ENCODE measurements at regions not wholly inside any gene's neighbourhood (a gene's known extent, or its start where the extent isn't known, plus 50 kb on each side); places are given as distances from the start of the nearest gene placed in this dataset.

DNA sequence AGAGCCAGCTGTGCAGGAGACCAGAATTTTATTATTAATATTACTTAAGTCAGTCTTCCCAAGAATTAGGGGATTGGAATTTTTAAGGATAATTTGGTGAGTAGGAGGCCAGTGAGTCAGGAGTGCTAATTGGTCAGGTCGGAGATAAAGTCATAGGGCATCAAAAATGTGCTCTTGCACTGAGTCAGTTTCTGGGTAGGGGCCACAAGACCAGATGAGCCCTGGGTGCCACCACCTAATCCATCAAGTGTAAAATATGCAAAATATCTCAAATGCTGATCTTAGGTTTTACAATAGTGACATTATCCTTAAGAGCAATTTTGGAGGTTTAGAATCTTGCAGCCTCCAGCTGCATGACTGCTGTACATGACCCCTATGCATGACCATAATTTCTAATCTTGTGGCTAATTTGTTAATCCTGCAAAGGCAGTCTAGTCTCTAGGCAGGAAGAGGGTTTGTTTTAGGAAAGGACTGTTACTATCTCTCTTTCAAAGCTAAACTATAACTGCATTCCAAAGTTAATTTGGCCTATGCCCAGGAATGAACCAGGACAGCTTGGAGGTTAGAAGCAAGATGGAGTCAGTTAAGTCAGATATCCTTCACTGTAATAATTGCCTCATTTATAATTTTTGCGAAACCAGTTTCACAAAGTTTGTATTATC, 215.9 kb downstream of the RNF152 start:
- Histone ChIP-seq H4K20me1 (ENCODE audit: insufficient read depth) (no peaks in the 10 kb centered on the region), H3K9me2 (no peaks in the 10 kb centered on the region), H3K9me3 (no peaks in the 10 kb centered on the region; the same call in 1 of the 2 replicates), H3K9ac (no peak overlapping the region), H3K4me2 (no peak overlapping the region), H3K27ac (ENCODE audit: low read depth in 2 of 2, low read length in 1 of 2) (no peak overlapping the region), H3K36me3 (replicated peaks in 1 of 2; ENCODE audit: control insufficient read depth in 1 of 2, insufficient read depth in 2 of 2, low read length in 1 of 2) (no peaks in the 10 kb centered on the region), H2AFZ (ENCODE audit: low read depth) (no peak overlapping the region), H3K27me3 (ENCODE audit: insufficient read depth) (no peaks in the 10 kb centered on the region), H3K79me2 (ENCODE audit: insufficient read depth) (no peaks in the 10 kb centered on the region), H3F3A (replicated peaks; ENCODE audit: insufficient read depth) (peaks cover 4% of the 10 kb centered on the region), H3K4me3 (ENCODE audit: low read depth in 2 of 2, low read length in 1 of 2) (no peak overlapping the region), H3K4me1 (ENCODE audit: control insufficient read depth in 1 of 2, insufficient read depth in 2 of 2, low read depth in 1 of 2, low read length in 1 of 2) (no peaks in the 10 kb centered on the region; a peak in 1 of 4 replicates)
- POLR2A ChIA-PET: no interaction called here
- TF ChIP-seq FOXJ3 (CRISPR knock-in tag; IDR thresholded peaks at IDR 0.05) (no peak), NFIC (IDR thresholded peaks at IDR 0.05; ENCODE audit: borderline replicate concordance) (no peak), SIN3A (IDR thresholded peaks at IDR 0.05; ENCODE audit: borderline replicate concordance, low read depth, low read length) (no peak), RAD21 (IDR thresholded peaks at IDR 0.05; ENCODE audit: low read length) (no peak)
- TF ChIP-seq, protein P1, sequence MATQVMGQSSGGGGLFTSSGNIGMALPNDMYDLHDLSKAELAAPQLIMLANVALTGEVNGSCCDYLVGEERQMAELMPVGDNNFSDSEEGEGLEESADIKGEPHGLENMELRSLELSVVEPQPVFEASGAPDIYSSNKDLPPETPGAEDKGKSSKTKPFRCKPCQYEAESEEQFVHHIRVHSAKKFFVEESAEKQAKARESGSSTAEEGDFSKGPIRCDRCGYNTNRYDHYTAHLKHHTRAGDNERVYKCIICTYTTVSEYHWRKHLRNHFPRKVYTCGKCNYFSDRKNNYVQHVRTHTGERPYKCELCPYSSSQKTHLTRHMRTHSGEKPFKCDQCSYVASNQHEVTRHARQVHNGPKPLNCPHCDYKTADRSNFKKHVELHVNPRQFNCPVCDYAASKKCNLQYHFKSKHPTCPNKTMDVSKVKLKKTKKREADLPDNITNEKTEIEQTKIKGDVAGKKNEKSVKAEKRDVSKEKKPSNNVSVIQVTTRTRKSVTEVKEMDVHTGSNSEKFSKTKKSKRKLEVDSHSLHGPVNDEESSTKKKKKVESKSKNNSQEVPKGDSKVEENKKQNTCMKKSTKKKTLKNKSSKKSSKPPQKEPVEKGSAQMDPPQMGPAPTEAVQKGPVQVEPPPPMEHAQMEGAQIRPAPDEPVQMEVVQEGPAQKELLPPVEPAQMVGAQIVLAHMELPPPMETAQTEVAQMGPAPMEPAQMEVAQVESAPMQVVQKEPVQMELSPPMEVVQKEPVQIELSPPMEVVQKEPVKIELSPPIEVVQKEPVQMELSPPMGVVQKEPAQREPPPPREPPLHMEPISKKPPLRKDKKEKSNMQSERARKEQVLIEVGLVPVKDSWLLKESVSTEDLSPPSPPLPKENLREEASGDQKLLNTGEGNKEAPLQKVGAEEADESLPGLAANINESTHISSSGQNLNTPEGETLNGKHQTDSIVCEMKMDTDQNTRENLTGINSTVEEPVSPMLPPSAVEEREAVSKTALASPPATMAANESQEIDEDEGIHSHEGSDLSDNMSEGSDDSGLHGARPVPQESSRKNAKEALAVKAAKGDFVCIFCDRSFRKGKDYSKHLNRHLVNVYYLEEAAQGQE (IDR thresholded peaks at IDR 0.05; ENCODE audit: low read depth, low read length): no peak
- TF ChIP-seq, protein P2, sequence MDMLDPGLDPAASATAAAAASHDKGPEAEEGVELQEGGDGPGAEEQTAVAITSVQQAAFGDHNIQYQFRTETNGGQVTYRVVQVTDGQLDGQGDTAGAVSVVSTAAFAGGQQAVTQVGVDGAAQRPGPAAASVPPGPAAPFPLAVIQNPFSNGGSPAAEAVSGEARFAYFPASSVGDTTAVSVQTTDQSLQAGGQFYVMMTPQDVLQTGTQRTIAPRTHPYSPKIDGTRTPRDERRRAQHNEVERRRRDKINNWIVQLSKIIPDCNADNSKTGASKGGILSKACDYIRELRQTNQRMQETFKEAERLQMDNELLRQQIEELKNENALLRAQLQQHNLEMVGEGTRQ (IDR thresholded peaks at IDR 0.05; ENCODE audit: borderline replicate concordance, low read depth, low read length): no peak
- no peak for DNase-seq
- CTCF ChIA-PET: no interaction called here
- 42% methylated on average over 2 of the region's 2 CpGs for whole genome bisulfite sequencing (ENCODE audit: low lambda C conversion rate)

DNA sequence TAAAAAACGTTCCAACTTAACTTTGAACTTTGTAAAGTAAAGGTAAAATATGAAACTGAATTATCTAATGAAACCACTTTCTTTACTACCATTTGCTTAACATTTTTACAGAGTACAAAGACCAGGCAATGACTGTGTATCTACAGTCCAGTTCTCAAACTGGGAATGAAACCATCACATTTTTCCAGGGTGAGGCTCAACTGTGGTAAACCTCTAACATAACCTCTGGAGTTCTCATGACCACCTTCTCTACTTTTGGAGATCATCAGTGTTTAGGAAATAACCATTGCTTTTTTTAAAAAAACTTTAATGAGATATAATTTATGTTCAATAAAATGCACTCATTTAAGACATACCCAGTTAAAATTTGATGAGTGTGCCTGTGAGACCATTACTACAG, 223.5 kb downstream of the RNF152 start:
- Histone ChIP-seq H3K9ac (no peak overlapping the region), H4K20me1 (ENCODE audit: insufficient read depth) (no peaks in the 10 kb centered on the region), H3K27me3 (ENCODE audit: insufficient read depth) (no peaks in the 10 kb centered on the region), H2AFZ (ENCODE audit: low read depth) (no peak overlapping the region), H3K9me3 (no peaks in the 10 kb centered on the region), H3K27ac (ENCODE audit: low read depth in 2 of 2, low read length in 1 of 2) (no peak overlapping the region), H3K4me2 (no peak overlapping the region), H3K79me2 (ENCODE audit: insufficient read depth) (no peaks in the 10 kb centered on the region), H3K4me3 (ENCODE audit: low read depth in 2 of 2, low read length in 1 of 2) (no peak overlapping the region), H3F3A (replicated peaks; ENCODE audit: insufficient read depth) (no peaks in the 10 kb centered on the region), H3K9me2 (no peaks in the 10 kb centered on the region), H3K4me1 (ENCODE audit: control insufficient read depth in 1 of 2, insufficient read depth in 2 of 2, low read depth in 1 of 2, low read length in 1 of 2) (no peaks in the 10 kb centered on the region), H3K36me3 (replicated peaks in 1 of 2; ENCODE audit: control insufficient read depth in 1 of 2, insufficient read depth in 2 of 2, low read length in 1 of 2) (no peaks in the 10 kb centered on the region)
- POLR2A ChIA-PET: no interaction called here
- CTCF ChIA-PET: interaction anchor here (1.0 kb wide), 1 partner anchor 87 kb away, joined by 3 read pairs; no protein-coding TSS in a partner anchor
- WGBS (ENCODE audit: low lambda C conversion rate): 24% methylated on average over 1 of the region's 1 CpG
- no peak for DNase-seq
- TF ChIP-seq, protein P2 (IDR thresholded peaks at IDR 0.05; ENCODE audit: borderline replicate concordance, low read depth, low read length): no peak
- no peak for TF ChIP-seq RFX5 (IDR thresholded peaks at IDR 0.05; ENCODE audit: low read length)
- TF ChIP-seq FOSL2 (IDR thresholded peaks at IDR 0.05; ENCODE audit: borderline replicate concordance, low read depth): no peak
- TF ChIP-seq POLR2AphosphoS5 (IDR thresholded peaks at IDR 0.05; ENCODE audit: low read depth, low read length): no peak
- TF ChIP-seq, protein P3, sequence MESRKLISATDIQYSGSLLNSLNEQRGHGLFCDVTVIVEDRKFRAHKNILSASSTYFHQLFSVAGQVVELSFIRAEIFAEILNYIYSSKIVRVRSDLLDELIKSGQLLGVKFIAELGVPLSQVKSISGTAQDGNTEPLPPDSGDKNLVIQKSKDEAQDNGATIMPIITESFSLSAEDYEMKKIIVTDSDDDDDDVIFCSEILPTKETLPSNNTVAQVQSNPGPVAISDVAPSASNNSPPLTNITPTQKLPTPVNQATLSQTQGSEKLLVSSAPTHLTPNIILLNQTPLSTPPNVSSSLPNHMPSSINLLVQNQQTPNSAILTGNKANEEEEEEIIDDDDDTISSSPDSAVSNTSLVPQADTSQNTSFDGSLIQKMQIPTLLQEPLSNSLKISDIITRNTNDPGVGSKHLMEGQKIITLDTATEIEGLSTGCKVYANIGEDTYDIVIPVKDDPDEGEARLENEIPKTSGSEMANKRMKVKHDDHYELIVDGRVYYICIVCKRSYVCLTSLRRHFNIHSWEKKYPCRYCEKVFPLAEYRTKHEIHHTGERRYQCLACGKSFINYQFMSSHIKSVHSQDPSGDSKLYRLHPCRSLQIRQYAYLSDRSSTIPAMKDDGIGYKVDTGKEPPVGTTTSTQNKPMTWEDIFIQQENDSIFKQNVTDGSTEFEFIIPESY (IDR thresholded peaks at IDR 0.05; ENCODE audit: borderline replicate concordance, low read depth): no peak
- no peak for TF ChIP-seq SIN3A (IDR thresholded peaks at IDR 0.05; ENCODE audit: borderline replicate concordance, low read depth, low read length)
- no peak for TF ChIP-seq RAD21 (IDR thresholded peaks at IDR 0.05; ENCODE audit: low read length)
- TF ChIP-seq JUND (IDR thresholded peaks at IDR 0.05): no peak
- TF ChIP-seq, protein P4, sequence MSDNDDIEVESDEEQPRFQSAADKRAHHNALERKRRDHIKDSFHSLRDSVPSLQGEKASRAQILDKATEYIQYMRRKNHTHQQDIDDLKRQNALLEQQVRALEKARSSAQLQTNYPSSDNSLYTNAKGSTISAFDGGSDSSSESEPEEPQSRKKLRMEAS (IDR thresholded peaks at IDR 0.05; ENCODE audit: low read depth): no peak
- no peak for TF ChIP-seq SMC3 (IDR thresholded peaks at IDR 0.05; ENCODE audit: low read depth, low read length)
- no peak for TF ChIP-seq YY1 (IDR thresholded peaks at IDR 0.05; ENCODE audit: low read depth)
- TF ChIP-seq, protein P5, sequence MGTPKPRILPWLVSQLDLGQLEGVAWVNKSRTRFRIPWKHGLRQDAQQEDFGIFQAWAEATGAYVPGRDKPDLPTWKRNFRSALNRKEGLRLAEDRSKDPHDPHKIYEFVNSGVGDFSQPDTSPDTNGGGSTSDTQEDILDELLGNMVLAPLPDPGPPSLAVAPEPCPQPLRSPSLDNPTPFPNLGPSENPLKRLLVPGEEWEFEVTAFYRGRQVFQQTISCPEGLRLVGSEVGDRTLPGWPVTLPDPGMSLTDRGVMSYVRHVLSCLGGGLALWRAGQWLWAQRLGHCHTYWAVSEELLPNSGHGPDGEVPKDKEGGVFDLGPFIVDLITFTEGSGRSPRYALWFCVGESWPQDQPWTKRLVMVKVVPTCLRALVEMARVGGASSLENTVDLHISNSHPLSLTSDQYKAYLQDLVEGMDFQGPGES (IDR thresholded peaks at IDR 0.05; ENCODE audit: low read depth, low read length): no peak
- no peak for TF ChIP-seq RXRA (IDR thresholded peaks at IDR 0.05; ENCODE audit: borderline replicate concordance, low read depth)
- no peak for TF ChIP-seq TCF12 (IDR thresholded peaks at IDR 0.05)

Data from SK-N-SH (cell line).